ENCODE measurements at regions not wholly inside any gene's neighbourhood (a gene's known extent, or its start where the extent isn't known, plus 50 kb on each side); places are given as distances from the start of the nearest gene placed in this dataset.
"Not testable (repeated sequence)": the region's sequence is repeated elsewhere in the genome, so short reads cannot be mapped to it uniquely, and the experiment has no call there.

DNA sequence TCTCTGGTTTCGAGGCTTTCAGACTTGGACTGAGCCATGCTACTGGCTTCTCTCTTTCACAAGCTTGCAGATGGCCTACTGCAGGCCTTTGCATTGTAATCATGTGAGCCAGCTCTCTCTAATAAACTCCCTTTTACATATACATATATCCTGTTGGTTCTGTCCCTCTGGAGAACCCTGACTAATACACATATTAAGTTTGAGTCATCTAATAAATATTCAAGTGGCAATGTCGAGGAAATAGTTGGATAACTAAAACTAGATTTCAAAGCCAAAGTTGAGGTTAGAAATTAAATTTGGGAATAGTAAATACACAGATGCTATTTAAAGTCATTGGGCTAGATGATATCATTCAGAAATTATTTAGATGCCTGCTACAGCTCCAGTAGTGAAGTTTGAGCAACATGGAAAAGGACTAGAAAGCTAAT, 1343.4 kb downstream of the GRIK2 start:
- no peak overlapping the region for H3K4me3 ChIP-seq (replicated peaks; ENCODE audit: low read depth, low read length)
- H3K36me3 ChIP-seq (ENCODE audit: control insufficient read depth, insufficient read depth, low read length) = no peaks in the 10 kb centered on the region
- no peaks in the 10 kb centered on the region for H3K27me3 ChIP-seq (replicated peaks; ENCODE audit: control insufficient read depth, insufficient read depth, low read length)
- DNase-seq (ENCODE audit: extremely low read depth, insufficient read length) = no peak
- TF ChIP-seq, protein P1, sequence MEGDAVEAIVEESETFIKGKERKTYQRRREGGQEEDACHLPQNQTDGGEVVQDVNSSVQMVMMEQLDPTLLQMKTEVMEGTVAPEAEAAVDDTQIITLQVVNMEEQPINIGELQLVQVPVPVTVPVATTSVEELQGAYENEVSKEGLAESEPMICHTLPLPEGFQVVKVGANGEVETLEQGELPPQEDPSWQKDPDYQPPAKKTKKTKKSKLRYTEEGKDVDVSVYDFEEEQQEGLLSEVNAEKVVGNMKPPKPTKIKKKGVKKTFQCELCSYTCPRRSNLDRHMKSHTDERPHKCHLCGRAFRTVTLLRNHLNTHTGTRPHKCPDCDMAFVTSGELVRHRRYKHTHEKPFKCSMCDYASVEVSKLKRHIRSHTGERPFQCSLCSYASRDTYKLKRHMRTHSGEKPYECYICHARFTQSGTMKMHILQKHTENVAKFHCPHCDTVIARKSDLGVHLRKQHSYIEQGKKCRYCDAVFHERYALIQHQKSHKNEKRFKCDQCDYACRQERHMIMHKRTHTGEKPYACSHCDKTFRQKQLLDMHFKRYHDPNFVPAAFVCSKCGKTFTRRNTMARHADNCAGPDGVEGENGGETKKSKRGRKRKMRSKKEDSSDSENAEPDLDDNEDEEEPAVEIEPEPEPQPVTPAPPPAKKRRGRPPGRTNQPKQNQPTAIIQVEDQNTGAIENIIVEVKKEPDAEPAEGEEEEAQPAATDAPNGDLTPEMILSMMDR (IDR thresholded peaks at IDR 0.05; ENCODE audit: insufficient read depth, low read length, poor library complexity, severe bottlenecking) = no peak

DNA sequence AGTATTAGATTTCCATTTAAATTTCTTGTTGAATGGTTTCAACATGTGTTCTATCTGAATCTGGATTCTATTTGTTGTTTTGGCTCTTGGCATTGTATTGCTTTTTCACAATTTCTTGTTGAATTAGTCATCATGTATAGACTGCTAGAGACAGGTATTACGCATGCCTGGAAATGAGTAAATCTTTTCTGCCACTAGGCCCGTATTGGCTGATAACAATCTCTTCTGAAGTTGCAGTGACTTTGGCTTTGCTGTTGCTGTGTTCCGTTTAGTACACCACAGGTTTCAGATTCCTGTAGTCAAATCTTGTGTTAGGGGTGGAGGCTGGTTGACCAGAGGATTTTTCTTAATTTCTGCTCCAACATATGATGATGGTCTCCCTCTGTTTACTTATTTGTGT, 1339.4 kb downstream of the GRIK2 start:
- no peaks in the 10 kb centered on the region for H3K36me3 ChIP-seq (ENCODE audit: control insufficient read depth, insufficient read depth, low read length)
- H3K4me3 ChIP-seq (replicated peaks; ENCODE audit: low read depth, low read length) = no peak overlapping the region
- DNase-seq (ENCODE audit: extremely low read depth, insufficient read length) = no peak
- TF ChIP-seq, protein P1 (IDR thresholded peaks at IDR 0.05; ENCODE audit: insufficient read depth, low read length, poor library complexity, severe bottlenecking) = no peak
- no peaks in the 10 kb centered on the region for H3K27me3 ChIP-seq (replicated peaks; ENCODE audit: control insufficient read depth, insufficient read depth, low read length)

DNA sequence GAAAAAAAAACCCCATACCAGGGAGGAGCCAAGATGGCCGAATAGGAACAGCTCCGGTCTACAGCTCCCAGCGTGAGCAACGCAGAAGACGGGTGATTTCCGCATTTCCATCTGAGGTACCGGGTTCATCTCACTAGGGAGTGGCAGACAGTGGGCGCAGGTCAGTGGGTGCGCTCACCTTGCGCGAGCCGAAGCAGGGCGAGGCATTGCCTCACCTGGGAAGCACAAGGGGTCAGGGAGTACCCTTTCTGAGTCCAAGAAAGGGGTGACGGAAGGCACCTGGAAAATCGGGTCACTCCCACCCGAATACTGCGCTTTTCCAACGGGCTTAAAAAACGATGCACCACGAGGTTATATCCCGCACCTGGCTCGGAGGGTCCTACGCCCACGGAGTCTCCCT, 1328.6 kb downstream of the GRIK2 start:
- DNase-seq (ENCODE audit: extremely low read depth, insufficient read length); H3K27me3 ChIP-seq (replicated peaks; ENCODE audit: control insufficient read depth, insufficient read depth, low read length); H3K4me3 ChIP-seq (replicated peaks; ENCODE audit: low read depth, low read length); H3K36me3 ChIP-seq (ENCODE audit: control insufficient read depth, insufficient read depth, low read length): not testable (repeated sequence)

DNA sequence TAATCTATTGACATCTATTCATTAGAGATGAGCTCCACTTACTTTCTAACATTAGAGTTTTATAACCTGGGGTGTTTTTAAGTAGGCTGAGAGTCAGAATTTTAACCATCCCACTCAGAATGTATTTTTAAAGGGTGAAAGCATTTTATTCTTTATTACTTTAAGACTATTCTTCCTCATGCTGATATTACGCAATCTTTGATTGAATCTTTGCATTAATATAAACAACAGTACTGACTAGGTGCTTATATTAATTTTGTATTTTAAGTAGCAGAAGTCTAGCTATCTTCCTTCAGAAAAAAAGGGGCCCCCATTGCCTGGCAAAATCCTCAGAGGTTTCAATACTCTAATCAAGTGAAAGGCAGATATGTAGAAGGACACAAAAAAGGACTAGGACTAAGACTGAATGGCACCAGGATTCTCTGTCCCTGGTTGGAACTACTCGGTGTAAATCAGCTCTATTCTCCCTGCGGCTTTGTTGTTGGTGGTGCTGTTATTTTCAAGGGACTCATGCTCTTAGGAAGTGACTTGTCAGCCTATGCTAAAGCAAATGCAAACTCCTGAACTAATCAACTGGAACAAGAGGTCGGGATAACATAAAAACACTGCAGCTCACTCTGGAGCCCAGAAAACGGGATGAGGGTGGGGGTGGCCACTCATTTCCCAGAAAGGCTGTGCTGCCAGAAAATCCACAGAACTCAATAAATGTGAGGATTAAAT, 1324.4 kb downstream of the GRIK2 start:
- Histone ChIP-seq H3K4me3 (replicated peaks; ENCODE audit: low read depth, low read length) (no peak overlapping the region), H3K27me3 (replicated peaks; ENCODE audit: control insufficient read depth, insufficient read depth, low read length) (no peaks in the 10 kb centered on the region), H3K36me3 (ENCODE audit: control insufficient read depth, insufficient read depth, low read length) (no peaks in the 10 kb centered on the region)
- TF ChIP-seq, protein P1 (IDR thresholded peaks at IDR 0.05; ENCODE audit: insufficient read depth, low read length, poor library complexity, severe bottlenecking) = no peak
- DNase-seq (ENCODE audit: extremely low read depth, insufficient read length) = no peak

DNA sequence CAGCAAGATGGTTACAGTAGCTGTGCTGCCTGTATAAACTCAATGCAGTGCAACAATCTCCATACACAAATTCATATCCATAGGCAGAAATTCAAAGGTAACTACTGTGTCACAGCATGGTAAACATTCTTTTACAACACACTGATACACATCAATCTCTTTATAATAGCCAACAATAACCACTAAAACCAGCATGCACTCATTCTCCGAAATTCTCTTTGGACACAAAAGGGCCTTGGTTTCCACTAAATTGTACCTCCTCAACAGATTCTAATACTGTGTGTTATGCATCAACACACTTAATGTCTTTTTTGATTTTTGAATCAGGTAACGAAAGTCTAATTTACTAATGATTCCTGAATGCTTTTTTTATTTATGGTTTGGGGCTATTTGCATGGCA, 1323.7 kb downstream of the GRIK2 start:
- H3K4me3 ChIP-seq (replicated peaks; ENCODE audit: low read depth, low read length) = no peak overlapping the region
- TF ChIP-seq, protein P1 (IDR thresholded peaks at IDR 0.05; ENCODE audit: insufficient read depth, low read length, poor library complexity, severe bottlenecking) = no peak
- no peak for DNase-seq (ENCODE audit: extremely low read depth, insufficient read length)
- H3K36me3 ChIP-seq (ENCODE audit: control insufficient read depth, insufficient read depth, low read length) = no peaks in the 10 kb centered on the region
- H3K27me3 ChIP-seq (replicated peaks; ENCODE audit: control insufficient read depth, insufficient read depth, low read length) = no peaks in the 10 kb centered on the region

DNA sequence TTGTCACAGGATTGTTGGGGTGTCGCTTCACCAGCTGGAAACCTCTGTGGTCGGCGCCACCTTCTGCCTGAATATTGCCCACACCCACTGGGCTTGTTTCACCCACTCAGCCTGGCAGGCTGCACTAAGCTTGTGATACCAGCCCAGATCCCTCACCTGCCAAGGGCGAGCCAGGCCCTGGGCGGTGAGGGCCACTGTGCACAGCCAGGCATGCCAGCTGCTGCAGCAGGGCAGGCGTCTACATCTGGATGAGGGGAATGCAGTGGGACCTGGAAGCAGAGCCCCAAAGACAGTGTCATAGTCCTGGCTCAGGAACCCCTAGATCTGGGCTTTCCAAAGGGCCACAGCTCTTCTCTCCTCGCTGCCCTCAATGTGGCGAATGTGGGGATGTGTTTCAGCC, 1307.5 kb downstream of the GRIK2 start:
- H3K4me3 ChIP-seq (replicated peaks; ENCODE audit: low read depth, low read length) = no peak overlapping the region
- no peaks in the 10 kb centered on the region for H3K36me3 ChIP-seq (ENCODE audit: control insufficient read depth, insufficient read depth, low read length)
- TF ChIP-seq, protein P1 (IDR thresholded peaks at IDR 0.05; ENCODE audit: insufficient read depth, low read length, poor library complexity, severe bottlenecking) = no peak
- DNase-seq (ENCODE audit: extremely low read depth, insufficient read length) = no peak
- H3K27me3 ChIP-seq (replicated peaks; ENCODE audit: control insufficient read depth, insufficient read depth, low read length) = no peaks in the 10 kb centered on the region
